ENCODE measurements at regions not wholly inside any gene's neighbourhood (a gene's known extent, or its start where the extent isn't known, plus 50 kb on each side); places are given as distances from the start of the nearest gene placed in this dataset.

DNA sequence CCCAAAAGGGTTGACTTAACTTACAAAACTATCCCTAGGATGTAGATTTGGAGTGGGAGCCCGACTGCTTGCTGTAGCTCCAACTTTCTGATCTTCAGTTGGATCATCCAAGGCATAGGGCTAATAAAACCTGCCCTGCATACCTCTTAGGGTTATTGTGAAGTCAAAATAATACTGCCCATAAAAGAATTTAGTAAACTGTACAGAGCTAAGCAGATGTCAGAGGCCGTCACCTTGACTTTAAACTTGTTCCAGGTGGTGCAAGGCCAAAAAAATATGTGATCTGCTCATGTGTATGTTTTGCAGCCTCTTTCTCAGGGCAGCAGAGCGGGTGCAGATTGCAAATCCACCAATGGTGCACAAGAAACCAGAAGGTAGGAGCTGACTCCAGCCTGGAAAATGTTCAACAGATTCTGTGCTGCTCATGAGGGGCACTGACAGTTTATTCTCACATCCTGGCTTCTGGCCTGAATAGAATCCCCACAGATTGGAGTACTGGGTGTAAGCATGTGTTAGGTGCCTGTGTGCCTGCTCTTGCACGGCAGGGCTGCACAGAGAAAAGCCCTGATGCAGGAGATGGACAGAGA is 180.7 kb downstream of the MAP2K4 start:
- TF ChIP-seq SUZ12 (IDR thresholded peaks at IDR 0.05; ENCODE audit: extremely low read depth, insufficient read depth, insufficient read length) = no peak
- TF ChIP-seq ZNF274 (IDR thresholded peaks at IDR 0.05; ENCODE audit: low read depth, low read length) = no peak
